Inflammatory macrophage (primary cell): ENCODE measurements at regions not wholly inside any gene's neighbourhood (a gene's known extent, or its start where the extent isn't known, plus 50 kb on each side); places are given as distances from the start of the nearest gene placed in this dataset.

Source experiments
- DNase-seq, 2 donors: peaks; one replicate each; pipeline ENCODE4 v3.0.0-alpha.2; 2020 to 2022

DNA sequence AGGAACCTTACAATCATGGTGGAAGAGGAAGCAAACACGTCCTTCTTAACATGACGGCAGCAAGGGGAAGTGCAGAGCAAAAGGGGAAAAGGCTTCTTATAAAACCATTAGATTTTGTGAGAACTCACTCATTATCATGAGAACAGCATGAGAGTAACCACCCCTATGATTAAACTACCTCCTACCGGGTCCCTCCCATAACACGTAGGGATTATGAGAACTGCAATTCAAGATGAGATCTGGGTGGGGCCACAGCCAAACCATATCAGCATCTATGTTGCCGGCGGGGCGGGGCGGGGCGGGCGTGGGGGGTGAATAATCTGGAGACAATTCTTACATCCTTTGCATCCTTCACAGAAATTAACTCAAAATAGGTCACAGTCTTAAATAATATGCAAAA lies 58.8 kb upstream of the GFPT2 start:
- peak in 1 of 2 donors; percentile 2 for DNase-seq

DNA sequence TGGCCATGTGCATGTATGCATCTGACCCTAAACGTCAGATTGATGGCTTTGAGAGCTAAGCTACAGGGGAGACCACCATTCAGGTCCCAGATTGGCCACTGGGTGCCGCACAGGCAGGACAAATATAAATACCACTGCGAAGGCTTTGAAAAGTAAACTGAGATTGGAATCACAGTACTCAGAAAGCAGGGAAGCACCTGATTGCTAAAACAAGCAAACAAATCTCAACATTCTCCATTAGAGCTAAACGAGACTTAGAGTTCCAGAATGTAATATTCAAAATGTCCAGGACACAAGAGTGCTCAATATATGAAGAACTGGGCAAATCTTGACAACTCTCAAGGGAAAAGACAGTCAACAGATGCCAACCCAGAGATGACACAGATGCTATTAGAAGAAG lies 61.0 kb upstream of the GFPT2 start:
- DNase-seq, result no peak

DNA sequence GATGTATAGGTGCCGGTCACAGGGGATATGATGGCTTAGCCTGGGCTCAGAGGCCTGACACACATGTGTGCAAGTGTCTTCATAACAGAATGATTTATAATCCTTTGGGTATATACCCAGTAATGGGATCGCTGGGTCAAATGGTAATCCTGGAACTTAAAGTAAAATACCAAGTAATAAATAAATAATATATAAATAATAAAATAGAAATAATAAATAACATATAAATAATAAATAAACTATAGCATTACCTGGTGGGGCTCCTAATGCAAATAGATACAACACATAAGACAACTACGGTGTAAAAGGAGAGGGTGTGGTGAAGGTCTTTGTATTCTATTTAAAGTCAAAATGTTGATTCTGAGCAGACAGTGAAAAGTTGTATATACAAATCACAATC lies 68.5 kb upstream of the GFPT2 start:
- no peak for DNase-seq

DNA sequence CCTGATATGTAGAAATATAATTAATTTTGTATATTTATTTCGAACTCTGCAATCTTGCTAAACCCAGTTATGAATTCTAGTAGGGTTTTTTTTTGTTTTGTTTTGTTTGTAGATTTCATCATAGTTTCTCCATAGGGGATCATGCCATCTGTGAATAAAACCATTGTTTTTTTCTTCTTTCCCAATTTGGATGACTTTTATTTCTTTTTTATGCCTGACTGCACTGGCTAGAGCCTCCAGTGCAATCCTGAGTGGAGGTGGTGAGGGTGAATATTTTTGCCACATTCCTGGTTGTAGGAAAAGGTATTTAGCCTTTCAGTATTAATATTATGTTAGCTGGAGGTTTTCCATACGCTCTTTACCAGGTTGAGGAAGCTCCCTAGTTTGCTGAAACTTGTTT lies 70.0 kb upstream of the GFPT2 start:
- no peak for DNase-seq

DNA sequence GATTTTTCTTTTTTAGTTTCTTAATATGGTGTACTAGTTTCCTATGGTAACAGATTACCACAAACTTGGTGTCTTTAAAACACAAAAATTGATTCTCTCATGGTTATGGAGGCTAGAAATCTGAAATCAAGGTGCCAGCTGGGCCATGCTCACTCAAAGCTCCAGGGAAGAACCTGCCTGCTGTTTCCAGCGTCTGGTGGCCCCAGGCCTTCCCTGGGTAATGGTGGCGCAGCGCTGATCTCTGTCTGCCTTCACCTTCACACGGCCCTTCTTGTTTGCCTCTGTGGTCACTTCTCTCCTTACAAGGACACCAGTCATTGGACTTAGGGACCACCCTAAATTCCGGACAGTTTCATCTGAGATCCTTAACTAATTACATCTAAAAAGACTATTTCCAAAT lies 70.5 kb upstream of the GFPT2 start:
- no peak for DNase-seq

DNA sequence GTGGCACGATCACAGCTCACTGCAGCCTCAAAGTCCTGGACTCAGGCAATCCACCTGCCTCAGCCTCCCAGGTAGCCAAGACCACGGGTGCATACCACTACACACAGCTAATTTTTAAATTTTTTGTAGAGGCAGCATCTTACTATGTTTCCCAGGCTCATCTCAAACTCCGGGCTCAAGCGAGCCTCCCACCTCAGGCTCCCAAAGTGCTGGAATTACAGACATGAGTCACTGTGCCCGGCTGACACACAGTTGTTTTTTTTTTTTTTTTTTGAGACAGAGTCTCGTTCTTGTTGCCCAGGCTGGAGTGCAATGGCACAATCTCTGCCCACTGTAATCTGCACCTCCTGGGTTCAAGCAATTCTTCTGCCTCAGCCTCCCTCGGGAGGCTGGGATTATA lies 70.1 kb upstream of the CNOT6 start:
- DNase-seq, result no peak

DNA sequence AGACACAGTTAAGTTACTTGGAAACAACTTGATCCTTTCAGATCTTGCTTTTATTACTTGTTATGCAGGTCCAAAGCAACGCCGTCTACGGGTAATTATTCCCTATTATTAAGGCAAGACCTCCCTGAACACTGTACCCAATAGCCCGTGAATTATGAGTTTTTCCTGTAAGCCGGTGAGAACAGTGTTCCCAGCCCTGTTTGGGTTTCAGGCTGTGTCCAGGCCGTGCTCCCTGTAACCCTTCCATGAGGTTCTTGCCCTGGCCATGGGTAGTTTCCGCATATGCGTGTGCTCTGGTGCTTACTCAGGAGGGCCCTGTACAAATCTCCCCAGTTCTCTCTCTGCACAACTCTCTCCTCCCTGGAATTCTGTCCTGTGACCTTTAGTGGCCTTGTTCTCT lies 65.6 kb upstream of the CNOT6 start:
- DNase-seq, result no peak

DNA sequence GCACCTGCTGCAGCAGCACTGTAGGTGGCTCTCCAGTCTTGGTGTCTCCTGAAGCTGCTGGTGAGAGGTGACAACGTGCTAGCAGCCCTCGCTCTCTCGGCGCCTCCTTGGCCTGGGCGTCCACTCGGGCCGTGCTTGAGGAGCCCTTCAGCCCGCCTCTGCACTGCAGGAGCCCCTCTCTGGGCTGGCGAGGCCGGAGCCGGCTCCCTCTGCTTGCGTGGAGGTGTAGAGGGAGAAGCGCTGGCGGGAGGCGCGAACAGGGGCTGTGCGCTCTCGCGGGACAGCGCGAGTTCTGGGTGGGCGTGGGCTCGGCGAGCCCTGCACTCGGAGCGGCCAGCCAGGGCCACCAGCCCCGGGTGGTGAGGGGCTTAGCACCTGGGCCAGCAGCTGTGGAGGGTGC lies 62.2 kb upstream of the CNOT6 start:
- no peak for DNase-seq

DNA sequence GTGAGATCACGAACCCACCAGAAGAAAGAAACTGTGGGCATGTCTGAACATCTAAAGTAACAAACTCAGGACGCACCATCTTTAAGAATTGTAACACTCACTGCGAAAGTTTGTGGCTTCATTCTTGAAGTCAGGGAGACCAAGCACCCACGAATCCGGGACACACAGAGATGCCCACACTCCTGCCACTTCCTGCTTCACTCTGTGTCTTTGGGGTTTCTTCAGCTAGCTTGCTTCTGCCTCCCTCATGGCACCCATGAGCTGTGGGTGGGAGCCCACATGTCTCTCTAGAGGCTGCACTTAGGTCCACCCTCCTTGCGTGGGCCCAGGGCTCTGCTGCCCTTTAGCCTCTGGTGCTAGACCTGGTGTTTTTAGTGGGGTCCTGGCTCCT lies 61.2 kb upstream of the CNOT6 start:
- peak in 1 of 2 donors; percentile 53 for DNase-seq

DNA sequence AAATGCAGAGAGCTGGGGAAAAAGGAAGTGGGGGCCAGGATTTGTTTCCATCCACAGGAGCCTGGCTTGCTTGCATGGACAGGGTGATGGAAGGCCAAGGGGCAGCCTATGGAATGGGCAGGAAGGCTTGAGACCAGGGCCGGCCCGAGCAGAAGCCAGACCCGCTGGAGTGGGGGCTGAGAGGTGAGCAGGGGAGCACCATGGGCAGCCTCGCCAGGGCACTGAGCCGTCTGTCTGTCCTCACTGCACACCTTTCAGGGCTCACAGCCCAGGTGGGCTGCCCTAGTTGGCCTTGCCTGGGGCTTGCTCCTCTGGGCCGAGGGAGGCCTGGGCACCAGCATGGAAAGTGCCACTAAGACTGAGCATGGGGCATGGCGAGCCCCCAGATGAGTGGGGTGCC lies 58.6 kb upstream of the CNOT6 start:
- DNase-seq, result no peak

DNA sequence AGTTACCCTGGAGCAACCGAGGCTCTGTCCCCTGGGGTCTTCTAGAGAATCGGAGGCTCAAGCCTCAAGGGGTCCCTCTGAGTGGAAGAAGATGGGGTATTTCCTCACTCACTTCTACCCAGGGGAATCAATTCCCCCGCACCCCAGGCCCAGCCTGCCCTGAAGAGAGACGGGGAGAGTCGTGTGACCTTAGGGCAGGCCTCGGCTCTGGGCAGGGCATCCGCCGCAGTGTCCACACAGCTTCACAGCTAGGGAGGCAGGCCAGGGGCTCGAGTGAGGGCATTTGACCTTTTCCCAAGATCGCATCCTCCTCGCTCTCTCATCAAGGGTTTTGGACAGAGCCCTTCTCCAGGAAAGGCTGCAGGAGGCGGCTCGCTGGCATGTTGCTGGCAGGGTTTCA lies 57.9 kb upstream of the CNOT6 start:
- DNase-seq, result no peak

DNA sequence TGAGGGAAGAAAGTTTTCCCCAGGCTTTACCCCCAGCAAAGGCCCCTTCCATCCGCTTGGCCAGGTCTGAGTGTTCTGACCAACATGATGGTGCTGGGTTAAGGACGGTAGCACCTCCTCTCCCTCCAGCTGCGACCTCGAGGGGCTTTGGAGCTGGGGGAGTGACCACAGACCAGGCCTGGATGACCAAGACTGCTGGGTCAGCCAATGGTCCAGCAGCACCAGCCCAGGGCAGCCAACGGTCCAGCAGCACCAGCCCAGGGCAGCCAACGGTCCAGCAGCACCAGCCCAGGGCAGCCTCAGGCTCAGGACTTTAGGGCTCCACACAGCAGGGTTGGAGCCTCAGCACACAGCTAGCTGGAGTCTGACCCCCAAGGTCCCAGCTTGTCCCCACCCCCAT lies 57.2 kb upstream of the CNOT6 start:
- no peak for DNase-seq

DNA sequence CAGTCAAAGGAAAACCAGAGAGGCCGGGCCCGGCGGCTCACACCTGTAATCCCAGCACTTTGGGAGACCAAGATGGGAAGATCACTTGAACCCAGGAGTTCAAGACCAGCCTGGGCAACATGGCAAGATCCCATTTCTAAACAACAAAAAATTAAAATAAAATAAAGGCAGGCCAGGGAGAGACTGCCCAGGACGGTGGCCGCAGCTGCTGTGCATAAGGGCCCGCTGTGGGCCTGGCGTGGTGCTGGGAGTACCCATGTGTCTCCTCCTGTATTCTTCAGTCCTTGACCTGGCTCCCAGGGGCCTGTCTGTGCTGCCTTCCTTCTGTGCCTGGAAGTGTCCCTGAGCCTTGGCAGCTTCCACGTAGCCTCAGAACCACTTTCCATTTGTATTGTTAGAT lies 56.8 kb upstream of the CNOT6 start:
- DNase-seq, result no peak

DNA sequence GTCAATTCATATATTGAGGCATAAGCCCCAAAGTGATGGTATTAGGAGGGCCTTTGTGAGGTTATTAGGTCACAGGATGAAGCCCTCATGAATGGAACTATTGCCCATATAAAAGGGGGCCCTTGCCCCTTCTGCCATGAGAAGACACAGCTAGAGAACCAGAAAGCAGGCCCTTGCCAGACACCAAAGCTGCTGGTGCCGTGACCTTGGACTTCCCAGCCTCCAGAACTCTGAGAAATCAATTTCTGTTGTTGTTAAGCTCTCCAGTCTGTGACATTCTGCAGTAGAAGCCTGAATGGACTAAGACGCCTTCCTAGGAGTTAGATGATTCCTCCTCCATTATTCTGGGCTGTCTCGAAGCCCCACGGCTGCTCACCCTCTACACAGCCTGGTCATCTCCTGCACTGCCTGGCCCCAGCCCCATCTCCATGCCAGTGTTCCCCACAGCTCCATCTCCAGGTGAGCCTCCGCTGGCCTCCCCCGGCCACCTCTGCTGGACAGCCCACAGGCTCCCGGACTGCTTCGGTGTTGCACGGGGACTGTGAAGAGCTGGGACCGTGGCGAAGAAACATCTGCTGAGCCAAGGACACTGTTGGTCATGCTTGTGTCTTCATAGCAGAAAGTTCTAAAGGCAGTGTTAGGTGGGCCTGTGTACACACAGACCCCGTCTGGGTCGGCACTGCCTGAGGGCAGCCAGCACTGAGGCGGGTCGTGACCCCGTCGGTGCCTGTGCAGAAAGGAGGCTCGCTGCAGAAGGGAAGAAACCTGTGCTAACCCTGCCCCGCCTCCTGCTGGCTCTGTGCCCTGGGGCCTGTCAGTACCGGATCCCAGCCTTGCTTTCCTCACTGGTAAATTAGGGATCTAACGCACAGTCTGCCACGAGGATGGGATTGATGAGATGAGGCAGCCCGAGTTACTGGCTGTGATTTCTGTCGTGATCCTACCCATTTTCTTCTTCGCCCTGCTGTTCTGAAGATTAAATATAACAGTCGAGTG lies 55.1 kb upstream of the CNOT6 start:
- DNase-seq, result no peak

DNA sequence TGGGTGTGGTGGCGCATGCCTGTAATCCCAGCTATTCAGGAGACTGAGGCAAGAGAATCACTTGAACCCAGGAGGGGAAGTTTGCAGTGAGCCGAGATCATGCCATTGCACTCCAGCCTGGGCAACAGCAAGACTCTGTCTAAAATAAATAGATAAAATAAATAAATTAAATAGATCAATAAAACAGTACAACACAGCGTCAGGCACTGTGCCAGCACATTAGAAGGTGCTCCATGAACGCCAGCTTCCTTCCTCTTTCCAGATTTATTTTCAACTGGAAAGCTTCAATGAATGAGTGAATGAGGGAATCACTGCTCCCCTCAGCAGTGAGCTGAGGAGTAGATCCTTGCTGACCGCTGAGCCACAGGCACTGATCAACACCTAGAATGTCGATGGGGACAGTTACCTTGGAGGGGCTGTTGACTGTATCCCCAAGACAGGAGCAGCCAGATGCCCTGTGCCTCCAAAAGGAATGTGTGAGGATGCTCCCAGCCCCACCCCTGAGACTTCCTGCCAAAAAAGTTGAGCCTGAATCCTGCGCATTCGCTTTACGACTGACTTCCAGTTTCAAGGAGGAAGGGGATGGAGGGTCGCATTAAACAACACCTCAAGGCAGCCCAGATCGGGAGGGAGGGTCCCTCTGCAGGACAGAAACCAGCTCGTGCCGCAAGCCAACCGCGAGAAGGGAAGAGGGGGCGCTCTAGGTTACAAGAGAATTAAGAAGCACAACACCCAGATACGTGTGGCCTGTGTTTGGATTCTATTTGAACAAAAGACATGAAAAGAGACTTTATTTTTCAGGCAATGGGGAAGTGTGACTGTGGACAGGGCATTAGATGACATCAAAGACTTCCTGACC lies 54.0 kb upstream of the CNOT6 start:
- DNase-seq, result peak in 1 of 2 donors; percentile 2

DNA sequence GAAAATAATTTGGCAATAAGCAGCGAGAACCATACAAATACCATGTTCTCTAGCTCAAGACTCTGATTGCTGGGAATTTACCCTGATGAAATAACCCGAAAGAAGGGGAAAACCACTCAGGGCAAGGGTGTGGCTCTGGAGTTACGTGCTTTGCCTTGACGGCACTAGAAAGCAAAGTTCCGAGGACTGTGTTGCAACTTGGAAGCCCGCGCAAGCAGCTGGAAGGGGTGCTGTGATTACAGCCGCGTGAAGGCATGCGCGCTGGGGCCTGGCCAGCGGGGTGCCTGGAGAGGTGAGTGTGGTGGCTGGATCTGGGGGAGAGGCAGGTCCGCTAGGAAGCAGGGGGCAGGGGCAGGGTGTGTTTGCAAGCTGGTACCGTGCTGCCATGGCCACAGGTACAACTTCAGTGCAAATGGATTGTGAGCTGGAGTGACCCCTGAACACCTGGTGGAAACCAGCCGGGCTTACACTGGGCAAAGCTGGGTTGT lies 52.6 kb upstream of the CNOT6 start:
- DNase-seq, result no peak
